OCI-LY3 (cell line): ENCODE measurements at regions not wholly inside any gene's neighbourhood (a gene's known extent, or its start where the extent isn't known, plus 50 kb on each side); places are given as distances from the start of the nearest gene placed in this dataset.

ENCODE experiments used
- H2AFZ ChIP-seq: fragments of 200-600, 300-600 bp; shearing (Covaris generic); 2 replicates; pipeline ENCODE4 v1.6.0; 2014; ENCODE audit warnings: antibody characterized with exemption, low read depth, low read length
- H3K27ac ChIP-seq: fragments of 200-600, 300-600 bp; sonication (generic); 2 replicates; pipeline ENCODE4 v1.5.1; 2014; ENCODE audit warnings: mild to moderate bottlenecking, low read length, moderate library complexity, mixed read lengths
- H3K27me3 ChIP-seq: fragments of 200-600, 300-600 bp; sonication (generic); 2 replicates; pipeline ENCODE4 v1.6.1; 2014; ENCODE audit warnings: low read depth, low read length, mixed read lengths
- H3K36me3 ChIP-seq: fragments of 200-600, 300-600 bp; sonication (generic); replicated peaks from 2 replicates; pipeline ENCODE3; 2014; ENCODE audit warnings: low read depth, low read length, mixed read lengths
- H3K4me1 ChIP-seq: fragments of 300-600, 200-600 bp; sonication (generic); 2 replicates; pipeline ENCODE4 v1.6.1; 2014; ENCODE audit warnings: low read length, mixed read lengths
- H3K4me2 ChIP-seq: fragments of 200-600, 300-600 bp; sonication (generic); 2 replicates; pipeline ENCODE4 v1.6.1; 2014; ENCODE audit warnings: low read length, mixed read lengths
- H3K4me3 ChIP-seq: fragments of 300-600, 200-600 bp; sonication (generic); 2 replicates; pipeline ENCODE4 v1.5.1; 2014; ENCODE audit warnings: antibody characterized with exemption, mild to moderate bottlenecking, low read length, moderate library complexity
- H3K79me2 ChIP-seq: fragments of 300-600, 200-600 bp; shearing (Covaris generic); 2 replicates; pipeline ENCODE4 v1.6.1; 2014; ENCODE audit warnings: mild to moderate bottlenecking, low read length, mixed read lengths
- H3K9ac ChIP-seq: fragments of 300-600, 200-600 bp; shearing (Covaris generic); 2 replicates; pipeline ENCODE4 v1.6.0; 2014; ENCODE audit warnings: mild to moderate bottlenecking, low read length, moderate library complexity
- H3K9me3 ChIP-seq: fragments of 200-600, 300-600 bp; shearing (Covaris generic); 2 replicates; pipeline ENCODE4 v1.6.1; 2014; ENCODE audit warnings: low read length, mixed read lengths; ENCODE audit not compliant: insufficient read depth
- H4K20me1 ChIP-seq: fragments of 200-600, 300-600 bp; sonication (generic); 2 replicates; pipeline ENCODE4 v1.6.1; 2016; ENCODE audit warnings: low read length, mixed read lengths; ENCODE audit not compliant: insufficient read depth
- EZH2phosphoT487 ChIP-seq: fragments of 200-600 bp; shearing (Covaris generic); IDR thresholded peaks from 2 replicates; pipeline ENCODE4 v1.6.1; 2018; ENCODE audit warnings: antibody characterized with exemption, mixed run types, low read depth
- TF ChIP-seq, protein P1 (sequence below): fragments of 200-600, 300-600 bp; sonication (generic); IDR thresholded peaks from 2 replicates; pipeline ENCODE4 v1.5.1; 2014; ENCODE audit warnings: antibody characterized with exemption, low read length, low read depth

- Histone ChIP-seq H3K9me3 (no peaks in the 10 kb centered on the region), H4K20me1 (no peaks in the 10 kb centered on the region), H3K4me1 (no peaks in the 10 kb centered on the region), H3K79me2 (no peaks in the 10 kb centered on the region), H2AFZ (no peak overlapping the region), H3K27me3 (no peaks in the 10 kb centered on the region), H3K9ac (no peak overlapping the region), H3K4me2 (no peak overlapping the region), H3K36me3 (no peaks in the 10 kb centered on the region), H3K27ac (no peak overlapping the region), H3K4me3 (no peak overlapping the region)
- TF ChIP-seq, protein P1, sequence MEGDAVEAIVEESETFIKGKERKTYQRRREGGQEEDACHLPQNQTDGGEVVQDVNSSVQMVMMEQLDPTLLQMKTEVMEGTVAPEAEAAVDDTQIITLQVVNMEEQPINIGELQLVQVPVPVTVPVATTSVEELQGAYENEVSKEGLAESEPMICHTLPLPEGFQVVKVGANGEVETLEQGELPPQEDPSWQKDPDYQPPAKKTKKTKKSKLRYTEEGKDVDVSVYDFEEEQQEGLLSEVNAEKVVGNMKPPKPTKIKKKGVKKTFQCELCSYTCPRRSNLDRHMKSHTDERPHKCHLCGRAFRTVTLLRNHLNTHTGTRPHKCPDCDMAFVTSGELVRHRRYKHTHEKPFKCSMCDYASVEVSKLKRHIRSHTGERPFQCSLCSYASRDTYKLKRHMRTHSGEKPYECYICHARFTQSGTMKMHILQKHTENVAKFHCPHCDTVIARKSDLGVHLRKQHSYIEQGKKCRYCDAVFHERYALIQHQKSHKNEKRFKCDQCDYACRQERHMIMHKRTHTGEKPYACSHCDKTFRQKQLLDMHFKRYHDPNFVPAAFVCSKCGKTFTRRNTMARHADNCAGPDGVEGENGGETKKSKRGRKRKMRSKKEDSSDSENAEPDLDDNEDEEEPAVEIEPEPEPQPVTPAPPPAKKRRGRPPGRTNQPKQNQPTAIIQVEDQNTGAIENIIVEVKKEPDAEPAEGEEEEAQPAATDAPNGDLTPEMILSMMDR = no peak
- no peak for TF ChIP-seq EZH2phosphoT487
Observed at GRCh38 chr2:185219981-185220380, 518.6 kb upstream of the FSIP2 start.

- no peaks in the 10 kb centered on the region for H3K36me3 ChIP-seq
- no peaks in the 10 kb centered on the region for H4K20me1 ChIP-seq
- no peaks in the 10 kb centered on the region for H3K4me1 ChIP-seq
- H3K4me3 ChIP-seq = no peak overlapping the region
- H3K4me2 ChIP-seq = no peak overlapping the region
- no peak for TF ChIP-seq EZH2phosphoT487
- TF ChIP-seq, protein P1 = no peak
- H2AFZ ChIP-seq = no peak overlapping the region
- no peak overlapping the region for H3K9ac ChIP-seq
- no peaks in the 10 kb centered on the region for H3K27me3 ChIP-seq
- H3K27ac ChIP-seq = no peak overlapping the region
- no peaks in the 10 kb centered on the region for H3K79me2 ChIP-seq
- H3K9me3 ChIP-seq = no peaks in the 10 kb centered on the region
Observed at GRCh38 chr2:185222311-185222710, 516.3 kb upstream of the FSIP2 start.

DNA sequence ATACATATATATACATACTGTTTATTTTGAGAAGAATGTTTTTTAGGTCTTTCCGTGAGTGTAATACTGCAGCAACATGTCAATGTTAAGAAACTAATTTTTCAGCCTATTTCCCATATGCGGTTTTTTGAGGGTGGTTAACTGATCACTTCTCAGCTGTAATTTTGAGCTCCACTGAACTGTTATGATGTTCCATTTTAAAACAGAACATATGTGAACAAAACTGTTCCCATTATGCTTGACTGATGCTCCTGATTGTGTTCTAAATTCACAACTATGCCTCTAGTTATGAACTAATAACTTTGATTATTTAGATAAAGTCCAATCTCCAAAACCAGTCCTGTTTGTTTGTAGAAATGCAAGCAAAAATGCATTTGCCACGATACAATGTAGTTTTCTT lies 511.2 kb upstream of the FSIP2 start:
- no peaks in the 10 kb centered on the region for H3K27me3 ChIP-seq
- TF ChIP-seq, protein P1 = no peak
- TF ChIP-seq EZH2phosphoT487 = no peak
- no peaks in the 10 kb centered on the region for H3K79me2 ChIP-seq
- no peak overlapping the region for H3K4me3 ChIP-seq
- H4K20me1 ChIP-seq = no peaks in the 10 kb centered on the region
- no peaks in the 10 kb centered on the region for H3K4me1 ChIP-seq
- no peaks in the 10 kb centered on the region for H3K9me3 ChIP-seq
- no peaks in the 10 kb centered on the region for H3K36me3 ChIP-seq
- H3K4me2 ChIP-seq = no peak overlapping the region
- H3K27ac ChIP-seq = no peak overlapping the region
- no peak overlapping the region for H3K9ac ChIP-seq
- no peak overlapping the region for H2AFZ ChIP-seq

- Histone ChIP-seq H3K9ac (no peak overlapping the region), H2AFZ (no peak overlapping the region), H3K4me3 (no peak overlapping the region), H3K4me1 (no peaks in the 10 kb centered on the region), H4K20me1 (no peaks in the 10 kb centered on the region), H3K9me3 (peaks cover 4% of the 10 kb centered on the region; the same call in 1 of the 2 replicates), H3K27ac (no peak overlapping the region), H3K27me3 (no peaks in the 10 kb centered on the region), H3K36me3 (no peaks in the 10 kb centered on the region), H3K4me2 (no peak overlapping the region), H3K79me2 (no peaks in the 10 kb centered on the region)
- no peak for TF ChIP-seq EZH2phosphoT487
- TF ChIP-seq, protein P1 = no peak
Observed at GRCh38 chr2:185239491-185239890, 499.1 kb upstream of the FSIP2 start.
